Occipital lobe (tissue), 1 donor: ENCODE measurements at regions not wholly inside any gene's neighbourhood (a gene's known extent, or its start where the extent isn't known, plus 50 kb on each side); places are given as distances from the start of the nearest gene placed in this dataset.
"Not testable (repeated sequence)": the region's sequence is repeated elsewhere in the genome, so short reads cannot be mapped to it uniquely, and the experiment has no call there.

ENCODE experiments used
- DNase-seq: peaks from one replicate; lab custom pipeline; 2025; lab: John Stamatoyannopoulos, UW

DNA sequence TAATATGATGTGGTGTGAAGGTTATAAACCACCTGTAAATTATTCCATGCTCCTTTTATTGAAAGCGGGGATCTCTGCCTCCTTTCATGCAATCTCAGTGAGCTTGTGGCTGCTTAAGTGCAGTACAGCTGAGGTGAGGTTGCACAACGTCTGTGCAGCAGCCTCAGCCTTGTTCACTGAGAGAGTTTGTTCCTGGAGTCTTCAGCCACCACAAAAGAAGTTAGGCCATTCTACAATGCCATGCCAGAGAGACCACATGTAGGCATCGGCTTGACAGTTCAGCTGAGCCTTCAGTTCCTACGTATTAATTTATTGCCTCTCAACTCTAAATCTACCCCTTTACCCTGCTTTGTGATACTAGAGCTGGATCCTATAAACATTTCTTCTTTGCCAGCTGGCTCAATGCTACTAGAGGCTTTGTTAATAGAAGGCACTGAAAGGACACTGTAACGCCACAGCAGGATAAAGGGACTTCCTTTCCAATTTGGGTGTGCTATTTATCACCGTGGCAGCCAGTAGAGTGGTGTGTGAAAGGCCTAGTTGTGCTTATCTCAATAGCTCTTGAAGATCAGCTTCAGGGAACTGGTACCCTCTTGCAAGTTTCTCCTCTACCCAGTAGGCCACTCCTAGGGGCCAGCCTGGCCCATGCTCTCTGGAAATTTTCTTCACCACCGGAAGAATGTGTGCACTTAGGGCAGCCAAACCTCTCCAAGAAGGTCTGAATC is 337.7 kb downstream of the IPO8 start:
- no peak for DNase-seq

DNA sequence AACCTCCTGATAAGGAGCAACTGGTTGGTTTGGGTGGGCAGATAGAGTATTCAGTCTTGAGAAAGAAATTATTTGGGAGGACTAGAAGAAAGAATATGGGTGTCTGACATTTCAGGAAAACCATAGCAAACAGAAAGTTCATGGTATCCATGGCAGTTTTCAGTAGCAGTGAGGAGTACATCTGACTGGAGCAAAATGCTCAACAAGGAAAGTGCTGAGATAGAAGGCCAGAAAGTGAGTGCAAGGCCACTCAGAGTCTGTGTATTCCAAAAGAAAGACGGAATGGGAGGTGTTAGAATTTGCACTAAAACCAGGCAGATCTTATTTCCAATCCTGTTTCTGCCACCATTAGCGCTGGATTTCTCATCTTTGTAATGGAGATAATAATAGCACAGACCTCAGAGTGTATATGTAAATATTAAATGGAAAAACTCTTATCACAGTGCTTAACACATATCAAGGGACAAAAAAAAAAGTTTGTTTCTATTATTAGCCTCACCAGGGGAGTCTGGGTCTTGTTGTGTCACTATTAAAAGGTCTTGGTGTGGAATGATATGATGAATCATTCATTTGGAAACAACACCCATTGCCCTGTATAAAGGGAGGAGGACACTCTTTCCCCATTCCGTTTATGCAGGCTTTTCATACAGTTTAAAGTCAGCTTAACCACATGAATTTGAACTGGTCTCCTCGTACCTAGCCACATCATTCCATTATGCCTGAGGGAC is 349.8 kb downstream of the IPO8 start:
- no peak for DNase-seq

DNA sequence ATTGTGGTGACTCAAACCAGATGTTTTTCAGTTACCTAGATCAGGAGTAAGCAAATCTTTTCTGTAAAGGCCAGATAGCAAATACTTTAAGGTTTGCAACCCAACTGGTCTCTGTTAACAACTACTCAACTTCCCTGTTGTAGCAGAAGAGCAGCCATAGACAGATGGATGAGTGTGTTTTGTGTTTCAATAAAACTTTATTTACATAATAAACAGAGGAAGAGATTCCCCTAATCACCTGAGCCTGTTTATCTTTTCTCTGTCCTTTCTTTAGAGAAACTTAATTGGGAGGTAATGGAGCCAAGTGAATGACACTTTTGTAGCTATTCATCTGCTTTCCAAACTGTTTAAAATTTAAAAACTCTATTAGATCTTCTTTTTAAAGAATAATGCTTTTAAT is 365.1 kb downstream of the IPO8 start:
- DNase-seq, result no peak

DNA sequence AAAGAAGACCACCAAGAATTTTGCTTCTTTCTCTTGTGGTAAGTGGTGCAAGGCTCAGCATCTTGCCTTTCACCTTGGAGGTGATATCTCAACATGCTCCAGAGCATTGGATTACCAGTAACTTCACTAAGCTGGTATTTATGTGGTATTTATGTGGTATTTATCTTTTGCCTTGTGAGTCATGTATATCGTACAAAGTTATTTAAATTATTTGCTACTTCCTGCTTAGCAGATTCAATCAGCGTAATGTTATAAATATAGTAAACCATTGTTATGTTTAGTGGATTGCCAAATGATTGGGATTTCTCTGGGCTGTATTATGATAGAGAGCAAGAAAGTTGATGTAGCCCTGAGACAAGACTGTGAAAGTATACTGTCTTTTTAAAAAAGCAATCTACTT is 366.4 kb downstream of the IPO8 start:
- no peak for DNase-seq

DNA sequence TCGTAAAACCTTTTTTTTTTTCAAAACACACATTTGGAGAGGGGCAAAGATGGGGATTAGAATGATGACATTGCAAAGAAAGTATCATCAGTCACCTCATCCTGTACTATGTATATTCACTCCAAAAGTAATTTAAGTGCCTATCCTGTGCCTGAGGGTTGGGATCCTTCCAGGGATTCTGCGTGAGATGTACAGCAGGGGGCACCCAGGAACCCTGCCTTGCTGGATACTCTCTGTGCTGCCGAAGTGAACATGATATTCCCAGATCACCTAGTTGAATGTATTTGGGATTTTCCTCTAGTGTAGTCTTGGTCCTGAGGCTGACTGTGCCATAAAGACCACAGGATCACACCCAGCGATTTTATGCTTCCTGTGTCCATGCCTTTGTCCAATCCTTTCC is 372.7 kb downstream of the IPO8 start:
- no peak for DNase-seq

DNA sequence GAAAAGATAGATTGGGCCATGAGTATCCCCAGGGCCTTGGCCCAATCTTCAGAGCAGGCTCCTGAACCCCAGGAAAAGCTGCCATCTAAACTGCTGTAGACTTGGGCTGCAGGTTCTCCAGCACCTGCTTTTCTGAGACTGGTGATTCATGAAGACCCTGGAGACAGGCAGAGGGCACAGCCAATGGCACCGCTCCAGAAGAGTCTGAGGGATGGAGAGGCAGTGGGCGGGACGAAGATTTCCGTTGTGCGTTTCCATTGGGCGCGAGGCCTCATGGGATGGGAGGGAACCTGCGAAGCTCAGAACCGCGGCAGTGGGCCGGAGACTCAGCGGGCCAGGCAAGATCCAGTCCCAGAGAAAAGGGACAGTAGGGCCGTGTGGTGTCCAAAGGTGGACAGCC is 375.1 kb downstream of the IPO8 start:
- DNase-seq, result no peak

DNA sequence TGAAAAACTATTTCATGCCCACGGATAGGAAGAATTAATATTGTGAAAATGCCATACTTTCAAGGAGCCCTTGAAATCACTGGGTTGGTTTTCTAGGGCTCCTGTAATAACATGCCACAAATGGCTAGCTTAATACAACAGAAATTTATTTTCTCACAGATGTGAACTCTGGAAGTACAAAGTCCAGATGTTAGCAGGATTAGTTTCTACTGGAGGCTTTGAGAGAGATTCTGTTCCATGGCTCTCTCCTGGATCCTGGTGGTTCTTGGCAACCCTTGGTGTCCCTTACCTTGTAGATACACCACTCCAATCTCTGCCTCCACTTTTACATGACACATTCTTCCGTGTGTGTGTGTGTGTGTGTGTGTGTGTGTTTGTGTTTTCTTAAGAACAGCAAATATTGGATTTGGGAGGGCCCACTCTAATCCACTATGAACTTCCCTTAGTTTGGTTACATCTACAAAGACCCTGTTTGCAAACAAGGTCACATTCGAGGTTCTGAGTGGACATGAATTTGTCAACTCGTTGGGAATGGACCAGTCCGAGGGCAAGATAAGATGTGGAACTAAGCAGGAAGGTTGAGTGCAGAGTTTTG is 381.1 kb downstream of the IPO8 start:
- no peak for DNase-seq

DNA sequence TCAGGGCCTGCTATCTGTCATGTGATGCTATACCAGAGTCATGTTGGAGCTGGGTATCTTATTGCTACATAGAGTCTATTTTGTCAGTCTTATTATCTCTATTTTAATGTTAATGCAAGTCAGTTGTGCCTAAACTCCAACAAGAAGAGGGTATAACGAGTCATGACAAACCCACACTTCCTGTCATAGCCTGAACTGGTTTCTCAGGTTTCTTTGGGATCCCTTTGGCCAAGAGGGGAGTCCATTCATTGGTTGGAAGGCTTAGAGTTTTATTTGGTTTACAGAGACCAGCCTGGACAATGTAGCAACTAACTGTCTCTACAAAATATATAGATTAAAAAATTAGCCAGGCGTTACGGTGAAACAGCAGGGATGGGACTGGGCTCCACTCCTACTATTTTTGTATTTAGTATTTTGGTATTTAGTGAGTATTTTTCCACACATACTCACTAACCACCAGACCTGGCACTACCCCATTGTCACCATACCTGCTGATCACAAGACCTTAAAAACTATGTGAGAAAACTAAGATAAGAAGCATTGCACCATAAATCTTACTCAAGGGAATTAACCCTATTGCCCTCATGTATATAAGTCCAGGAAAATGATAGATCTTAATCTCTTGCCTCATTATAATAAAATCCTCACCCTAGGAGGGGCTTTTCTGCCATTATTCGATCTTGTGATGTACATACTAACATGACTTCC is 387.5 kb downstream of the IPO8 start:
- DNase-seq, result no peak

DNA sequence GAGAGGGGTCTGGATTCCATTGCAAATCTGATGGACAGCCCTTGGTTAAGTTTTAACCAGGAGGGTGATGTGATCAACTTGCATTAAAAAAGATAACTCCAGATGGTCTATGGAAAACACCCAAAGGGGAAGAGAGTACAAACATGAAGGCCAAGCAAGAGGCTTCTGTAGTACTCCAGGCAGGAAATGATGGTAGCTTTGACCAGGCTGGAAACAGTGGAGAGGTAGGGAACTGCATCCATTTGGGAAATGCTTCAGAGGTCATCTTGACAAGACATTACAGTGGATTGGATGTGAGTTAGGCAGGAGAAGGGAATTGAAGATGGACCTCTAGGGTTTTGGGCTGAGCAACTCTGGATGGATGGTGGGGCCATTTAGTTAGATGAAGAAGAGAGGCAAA is 391.1 kb downstream of the IPO8 start:
- no peak for DNase-seq

DNA sequence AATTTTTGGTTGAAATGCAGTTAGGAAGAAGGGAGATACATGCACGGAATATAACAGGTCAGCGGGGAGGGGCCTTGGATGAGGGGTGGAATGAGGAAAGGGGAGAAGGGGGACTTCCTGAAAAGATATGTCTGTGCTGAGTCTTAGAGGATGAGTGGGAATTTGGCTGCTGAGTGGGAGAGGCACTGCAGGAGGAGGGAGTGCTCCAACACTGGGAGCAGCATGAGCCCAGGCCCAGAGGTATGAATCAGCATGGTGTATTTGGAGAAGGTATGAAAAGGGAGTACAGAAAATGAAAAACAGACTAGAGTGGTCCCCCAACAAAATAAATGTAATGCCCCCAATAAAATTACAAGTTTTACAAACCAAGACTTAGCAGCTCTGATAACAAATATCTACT is 394.4 kb downstream of the IPO8 start:
- no peak for DNase-seq

DNA sequence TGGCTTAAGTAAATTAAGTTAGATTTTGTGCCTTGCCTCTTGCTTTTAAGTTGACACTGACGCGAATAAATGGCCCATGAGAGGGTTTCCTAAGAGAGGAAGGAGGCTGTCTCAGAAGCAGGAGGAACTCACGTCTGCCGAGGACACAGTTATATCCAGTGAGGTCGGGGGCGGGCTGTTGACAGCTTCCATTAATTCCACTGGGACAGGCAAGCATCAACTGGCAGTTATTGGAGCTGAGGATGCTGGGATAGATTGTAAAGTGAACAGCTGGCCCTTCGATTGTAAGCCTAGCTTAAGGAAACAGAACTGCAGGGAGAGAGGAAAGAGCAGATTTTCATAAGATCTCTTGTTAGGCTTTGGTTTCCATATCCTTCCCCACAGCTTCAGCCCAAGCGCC is 399.2 kb downstream of the IPO8 start:
- no peak for DNase-seq

DNA sequence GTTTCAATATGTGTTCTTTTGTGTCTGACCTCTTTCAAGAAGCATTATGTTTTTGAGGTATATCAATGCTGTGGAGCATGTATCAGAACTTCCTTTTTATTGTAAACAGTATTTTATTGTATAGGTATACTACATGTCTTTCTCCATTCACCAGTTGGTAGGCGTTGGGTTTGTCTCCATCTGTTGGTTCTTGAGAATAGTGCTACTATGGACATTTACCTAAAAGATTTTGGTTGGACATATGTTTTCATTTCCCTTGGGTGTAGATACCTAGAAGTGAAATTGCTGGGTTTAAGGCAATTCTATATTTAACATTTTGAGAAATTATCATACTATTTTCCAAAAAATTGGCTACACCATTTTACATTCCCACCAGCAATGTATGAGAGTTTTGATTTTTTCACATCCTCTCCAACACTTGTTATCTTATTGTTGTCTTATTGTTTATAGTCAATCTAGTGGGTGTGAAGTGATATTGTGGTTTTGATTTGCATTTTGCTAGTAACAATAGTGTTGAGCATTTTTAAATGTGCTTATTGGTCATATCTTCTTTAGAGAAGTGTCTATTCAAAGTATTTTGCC is 409.2 kb downstream of the IPO8 start:
- DNase-seq, result no peak

DNA sequence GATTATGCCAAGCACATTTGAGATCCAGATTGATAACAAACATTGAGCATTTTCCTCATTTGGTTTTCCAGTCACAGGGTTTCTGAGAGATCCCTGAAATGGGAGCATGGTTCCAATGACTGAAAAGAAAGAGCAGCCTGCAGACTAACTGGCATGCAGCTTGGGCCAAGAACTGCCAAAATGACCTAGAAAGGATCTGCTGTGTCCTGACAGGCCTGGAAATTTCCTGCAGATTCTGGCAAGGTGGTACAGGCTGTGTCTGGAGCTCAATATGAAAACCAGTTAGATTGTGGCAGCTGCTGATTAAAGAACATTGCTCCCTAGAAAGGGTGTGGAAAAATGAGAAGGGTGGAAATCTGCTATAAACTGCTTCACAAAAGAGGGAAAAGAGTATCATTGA is 417.3 kb downstream of the IPO8 start:
- no peak for DNase-seq

DNA sequence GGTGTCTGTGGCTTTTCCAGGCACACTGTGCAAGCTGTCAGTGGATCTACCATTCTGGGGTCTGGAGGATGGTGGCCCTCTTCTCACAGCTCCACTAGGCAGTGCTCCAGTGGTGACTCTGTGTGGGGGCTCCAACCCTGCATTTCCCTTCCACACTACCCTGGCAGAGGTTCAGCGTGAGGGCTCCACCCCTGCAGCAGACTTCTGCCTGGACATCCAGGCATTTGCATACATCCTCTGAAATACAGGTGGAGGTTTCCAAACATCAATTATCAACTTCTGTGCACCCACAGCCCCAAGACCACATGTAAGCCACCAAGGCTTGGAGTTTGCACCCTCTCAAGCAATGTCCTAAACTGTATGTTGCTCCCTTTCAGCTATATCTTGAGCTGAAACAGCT is 423.2 kb downstream of the IPO8 start:
- not testable (repeated sequence) for DNase-seq

DNA sequence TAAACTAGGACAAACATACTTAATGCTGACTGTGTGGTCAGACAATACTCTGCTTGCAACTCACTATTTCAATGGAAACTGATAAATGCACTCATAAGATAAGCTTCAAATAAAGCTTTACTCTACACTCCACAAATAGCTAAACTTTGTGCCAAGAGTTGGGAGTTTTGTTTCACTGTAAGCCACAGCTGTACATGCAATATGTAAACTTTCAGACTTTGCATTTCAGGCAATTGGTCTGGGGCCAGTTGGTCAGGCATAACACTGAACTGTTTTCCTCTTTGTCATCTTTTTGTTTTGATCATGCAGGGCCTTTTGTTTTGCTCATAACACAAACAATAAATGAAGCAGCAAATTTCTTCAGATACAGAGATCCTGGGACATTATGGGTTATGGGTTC is 426.2 kb downstream of the IPO8 start:
- no peak for DNase-seq

DNA sequence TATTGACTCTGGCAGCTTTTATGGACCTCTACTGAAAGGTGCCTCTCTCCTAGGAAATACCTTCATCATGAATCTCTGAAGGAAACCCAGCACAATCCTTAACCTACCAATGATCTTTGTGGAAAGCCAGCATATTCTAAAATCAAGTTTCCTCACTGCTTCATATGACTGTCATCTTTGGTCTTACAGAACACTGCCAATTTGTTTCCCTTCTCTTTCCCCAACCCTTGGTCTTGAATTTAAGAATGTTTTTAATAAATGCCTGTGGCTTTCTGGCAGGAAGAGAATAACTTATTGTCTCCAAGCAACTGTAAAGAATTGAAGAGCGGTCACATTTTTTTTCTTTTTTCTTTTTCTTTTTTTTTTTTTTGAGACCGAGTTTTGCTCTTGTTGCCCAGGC is 427.6 kb downstream of the IPO8 start:
- no peak for DNase-seq

DNA sequence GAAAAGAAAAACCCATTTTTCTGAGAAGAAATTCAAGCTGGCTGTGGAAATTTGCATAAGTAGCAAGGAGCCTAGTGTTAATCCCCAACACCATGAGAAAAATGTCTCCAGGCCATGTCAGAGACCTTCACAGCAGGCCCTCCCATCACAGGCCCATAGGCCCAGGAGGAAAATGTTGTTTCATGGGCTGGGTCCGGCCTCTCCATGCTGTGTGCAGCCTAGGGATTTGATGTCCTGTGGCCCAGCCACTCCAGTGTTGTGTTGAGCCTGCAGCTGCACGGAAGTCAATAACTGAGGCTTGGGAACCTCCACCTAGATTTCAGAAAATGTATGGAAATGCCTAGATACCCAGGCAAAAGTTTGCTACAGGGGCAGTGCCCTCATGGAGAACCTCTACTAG is 432.2 kb downstream of the IPO8 start:
- DNase-seq, result no peak

DNA sequence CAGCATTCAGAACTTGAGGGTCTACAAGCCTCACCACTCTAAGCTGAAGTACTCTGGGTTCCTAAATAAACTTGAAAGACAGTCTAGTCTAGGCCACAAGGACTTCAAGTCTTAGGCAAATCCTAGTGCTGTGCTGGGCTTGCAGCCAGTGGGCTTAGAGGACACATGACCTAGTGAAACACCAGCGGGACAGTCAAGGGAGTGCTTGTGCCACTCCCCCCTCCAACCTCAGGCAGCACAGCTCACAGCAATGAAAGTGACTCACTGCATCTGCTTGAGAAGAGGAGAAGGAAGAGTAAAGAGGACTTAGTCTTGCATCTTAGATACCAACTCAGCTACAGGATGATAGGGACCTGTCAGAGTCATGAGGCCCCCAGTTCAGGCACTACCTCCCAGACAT is 438.1 kb downstream of the IPO8 start:
- no peak for DNase-seq

DNA sequence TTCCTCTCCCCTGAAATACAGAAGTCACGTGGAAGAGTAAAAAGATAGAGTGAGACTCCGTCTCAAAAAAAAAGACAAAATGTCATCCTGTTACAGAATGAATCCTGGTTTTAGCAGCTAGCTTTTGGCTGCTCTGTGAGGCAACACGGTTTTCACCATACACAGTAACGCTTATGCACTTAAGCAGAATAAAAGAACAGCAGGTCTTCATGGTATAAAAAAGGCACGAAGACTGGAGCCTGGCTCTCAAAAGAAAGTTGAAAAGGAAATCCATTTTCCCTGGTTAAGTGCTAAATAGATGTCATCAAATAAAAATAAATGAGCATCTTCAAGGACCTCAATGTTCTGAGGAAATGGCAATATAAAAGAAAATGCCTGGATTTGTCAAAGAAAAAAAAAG is 444.1 kb downstream of the IPO8 start:
- DNase-seq, result no peak

DNA sequence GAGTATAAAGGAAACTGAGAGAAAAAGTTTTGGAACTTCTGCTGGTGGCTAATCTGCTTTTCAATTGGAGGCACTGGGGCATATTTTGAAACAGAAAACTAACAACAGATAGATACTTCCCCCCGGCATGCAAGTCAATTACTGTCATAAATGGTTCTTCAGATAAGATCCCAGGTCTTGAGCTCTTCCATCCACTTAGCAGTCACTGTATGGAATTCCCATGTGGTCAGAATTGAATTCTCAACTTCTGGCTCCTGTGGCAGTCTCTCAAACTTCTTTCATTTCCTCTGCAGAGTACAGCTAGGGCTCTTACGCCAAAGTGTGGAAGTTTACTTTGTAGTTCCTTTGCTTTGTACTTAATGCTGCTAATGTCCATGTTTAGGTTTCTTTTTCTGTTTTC is 452.2 kb downstream of the IPO8 start:
- DNase-seq, result no peak

DNA sequence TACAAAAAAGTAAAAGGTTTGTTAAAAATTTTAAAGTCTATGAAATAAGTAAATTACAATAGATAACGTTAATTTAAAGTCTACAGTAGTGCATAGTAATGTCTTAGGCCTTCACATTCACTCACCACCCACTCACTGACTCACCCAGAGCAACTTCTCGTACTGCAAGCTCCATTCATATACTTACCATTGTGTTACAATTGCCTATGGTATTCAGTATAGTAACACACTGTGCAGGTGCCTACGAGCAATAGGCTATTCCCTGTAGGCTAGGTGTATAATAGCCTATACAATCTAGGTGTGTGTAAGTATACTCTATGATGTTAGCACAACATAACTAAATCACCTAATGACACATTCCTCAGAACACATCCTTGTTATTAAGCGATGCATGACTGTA is 435.3 kb upstream of the TMTC1 start:
- DNase-seq, result no peak

DNA sequence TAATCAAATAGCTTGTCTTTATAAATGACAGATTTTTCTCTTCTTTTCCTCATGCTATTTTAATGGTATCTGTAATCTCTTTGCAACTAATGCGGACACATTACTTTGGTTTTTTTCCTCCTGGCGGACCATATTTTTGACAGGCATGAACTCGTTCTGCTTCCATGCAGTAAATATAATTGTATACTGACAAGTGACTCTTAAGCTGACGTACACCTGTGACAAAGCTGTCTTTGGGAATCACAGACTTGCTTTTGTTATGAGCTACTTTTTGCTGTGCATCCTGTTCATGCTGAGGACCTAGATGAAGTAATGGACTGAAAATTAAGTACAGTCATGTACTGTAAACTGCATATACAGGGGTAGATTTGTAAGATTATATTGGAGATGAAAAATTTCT is 434.3 kb upstream of the TMTC1 start:
- DNase-seq, result no peak
